ENCODE measurements at regions not wholly inside any gene's neighbourhood (a gene's known extent, or its start where the extent isn't known, plus 50 kb on each side); places are given as distances from the start of the nearest gene placed in this dataset.

DNA sequence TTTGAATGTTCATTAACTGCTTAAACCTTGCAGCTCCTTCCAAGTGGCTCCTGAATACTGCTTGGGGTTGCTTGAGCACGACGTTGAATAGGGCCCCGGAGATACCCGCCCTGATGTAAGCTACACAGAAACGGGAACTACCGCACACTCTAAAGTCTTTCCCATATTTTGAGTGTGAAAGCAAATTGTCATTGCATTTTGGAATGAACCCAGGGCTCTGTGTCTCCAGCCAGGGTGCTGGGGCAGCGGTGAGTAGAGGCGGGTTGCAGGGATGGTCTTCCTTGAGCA is 59.4 kb upstream of the HELT start (continued):
- TF ChIP-seq, protein P1, sequence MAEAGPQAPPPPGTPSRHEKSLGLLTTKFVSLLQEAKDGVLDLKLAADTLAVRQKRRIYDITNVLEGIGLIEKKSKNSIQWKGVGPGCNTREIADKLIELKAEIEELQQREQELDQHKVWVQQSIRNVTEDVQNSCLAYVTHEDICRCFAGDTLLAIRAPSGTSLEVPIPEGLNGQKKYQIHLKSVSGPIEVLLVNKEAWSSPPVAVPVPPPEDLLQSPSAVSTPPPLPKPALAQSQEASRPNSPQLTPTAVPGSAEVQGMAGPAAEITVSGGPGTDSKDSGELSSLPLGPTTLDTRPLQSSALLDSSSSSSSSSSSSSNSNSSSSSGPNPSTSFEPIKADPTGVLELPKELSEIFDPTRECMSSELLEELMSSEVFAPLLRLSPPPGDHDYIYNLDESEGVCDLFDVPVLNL (IDR thresholded peaks at IDR 0.05; ENCODE audit: low read depth, low read length), result no peak
- TF ChIP-seq ATF7 (IDR thresholded peaks at IDR 0.05; ENCODE audit: low read depth), result no peak
- TF ChIP-seq, protein P2, sequence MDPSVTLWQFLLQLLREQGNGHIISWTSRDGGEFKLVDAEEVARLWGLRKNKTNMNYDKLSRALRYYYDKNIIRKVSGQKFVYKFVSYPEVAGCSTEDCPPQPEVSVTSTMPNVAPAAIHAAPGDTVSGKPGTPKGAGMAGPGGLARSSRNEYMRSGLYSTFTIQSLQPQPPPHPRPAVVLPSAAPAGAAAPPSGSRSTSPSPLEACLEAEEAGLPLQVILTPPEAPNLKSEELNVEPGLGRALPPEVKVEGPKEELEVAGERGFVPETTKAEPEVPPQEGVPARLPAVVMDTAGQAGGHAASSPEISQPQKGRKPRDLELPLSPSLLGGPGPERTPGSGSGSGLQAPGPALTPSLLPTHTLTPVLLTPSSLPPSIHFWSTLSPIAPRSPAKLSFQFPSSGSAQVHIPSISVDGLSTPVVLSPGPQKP (IDR thresholded peaks at IDR 0.05; ENCODE audit: low read depth, low read length), result no peak
- TF ChIP-seq SRF (IDR thresholded peaks at IDR 0.05; ENCODE audit: low read depth in 2 of 2, low read length in 2 of 2), result no peak
- TF ChIP-seq, protein P3, sequence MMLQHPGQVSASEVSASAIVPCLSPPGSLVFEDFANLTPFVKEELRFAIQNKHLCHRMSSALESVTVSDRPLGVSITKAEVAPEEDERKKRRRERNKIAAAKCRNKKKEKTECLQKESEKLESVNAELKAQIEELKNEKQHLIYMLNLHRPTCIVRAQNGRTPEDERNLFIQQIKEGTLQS (IDR thresholded peaks at IDR 0.05; ENCODE audit: borderline replicate concordance, extremely low read depth, low read depth, low read length), result no peak
- no peak for TF ChIP-seq CBFB (IDR thresholded peaks at IDR 0.05; ENCODE audit: low read depth)
- TF ChIP-seq TCF7 (IDR thresholded peaks at IDR 0.05; ENCODE audit: borderline replicate concordance), result no peak
- TF ChIP-seq, protein P4, sequence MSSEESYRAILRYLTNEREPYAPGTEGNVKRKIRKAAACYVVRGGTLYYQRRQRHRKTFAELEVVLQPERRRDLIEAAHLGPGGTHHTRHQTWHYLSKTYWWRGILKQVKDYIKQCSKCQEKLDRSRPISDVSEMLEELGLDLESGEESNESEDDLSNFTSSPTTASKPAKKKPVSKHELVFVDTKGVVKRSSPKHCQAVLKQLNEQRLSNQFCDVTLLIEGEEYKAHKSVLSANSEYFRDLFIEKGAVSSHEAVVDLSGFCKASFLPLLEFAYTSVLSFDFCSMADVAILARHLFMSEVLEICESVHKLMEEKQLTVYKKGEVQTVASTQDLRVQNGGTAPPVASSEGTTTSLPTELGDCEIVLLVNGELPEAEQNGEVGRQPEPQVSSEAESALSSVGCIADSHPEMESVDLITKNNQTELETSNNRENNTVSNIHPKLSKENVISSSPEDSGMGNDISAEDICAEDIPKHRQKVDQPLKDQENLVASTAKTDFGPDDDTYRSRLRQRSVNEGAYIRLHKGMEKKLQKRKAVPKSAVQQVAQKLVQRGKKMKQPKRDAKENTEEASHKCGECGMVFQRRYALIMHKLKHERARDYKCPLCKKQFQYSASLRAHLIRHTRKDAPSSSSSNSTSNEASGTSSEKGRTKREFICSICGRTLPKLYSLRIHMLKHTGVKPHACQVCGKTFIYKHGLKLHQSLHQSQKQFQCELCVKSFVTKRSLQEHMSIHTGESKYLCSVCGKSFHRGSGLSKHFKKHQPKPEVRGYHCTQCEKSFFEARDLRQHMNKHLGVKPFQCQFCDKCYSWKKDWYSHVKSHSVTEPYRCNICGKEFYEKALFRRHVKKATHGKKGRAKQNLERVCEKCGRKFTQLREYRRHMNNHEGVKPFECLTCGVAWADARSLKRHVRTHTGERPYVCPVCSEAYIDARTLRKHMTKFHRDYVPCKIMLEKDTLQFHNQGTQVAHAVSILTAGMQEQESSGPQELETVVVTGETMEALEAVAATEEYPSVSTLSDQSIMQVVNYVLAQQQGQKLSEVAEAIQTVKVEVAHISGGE (CRISPR knock-in tag; IDR thresholded peaks at IDR 0.05), result no peak
- TF ChIP-seq, protein P5, sequence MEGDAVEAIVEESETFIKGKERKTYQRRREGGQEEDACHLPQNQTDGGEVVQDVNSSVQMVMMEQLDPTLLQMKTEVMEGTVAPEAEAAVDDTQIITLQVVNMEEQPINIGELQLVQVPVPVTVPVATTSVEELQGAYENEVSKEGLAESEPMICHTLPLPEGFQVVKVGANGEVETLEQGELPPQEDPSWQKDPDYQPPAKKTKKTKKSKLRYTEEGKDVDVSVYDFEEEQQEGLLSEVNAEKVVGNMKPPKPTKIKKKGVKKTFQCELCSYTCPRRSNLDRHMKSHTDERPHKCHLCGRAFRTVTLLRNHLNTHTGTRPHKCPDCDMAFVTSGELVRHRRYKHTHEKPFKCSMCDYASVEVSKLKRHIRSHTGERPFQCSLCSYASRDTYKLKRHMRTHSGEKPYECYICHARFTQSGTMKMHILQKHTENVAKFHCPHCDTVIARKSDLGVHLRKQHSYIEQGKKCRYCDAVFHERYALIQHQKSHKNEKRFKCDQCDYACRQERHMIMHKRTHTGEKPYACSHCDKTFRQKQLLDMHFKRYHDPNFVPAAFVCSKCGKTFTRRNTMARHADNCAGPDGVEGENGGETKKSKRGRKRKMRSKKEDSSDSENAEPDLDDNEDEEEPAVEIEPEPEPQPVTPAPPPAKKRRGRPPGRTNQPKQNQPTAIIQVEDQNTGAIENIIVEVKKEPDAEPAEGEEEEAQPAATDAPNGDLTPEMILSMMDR (IDR thresholded peaks at IDR 0.05 in 2 of 3, conservative IDR thresholded peaks at IDR 0.05 in 1 of 3; ENCODE audit: control insufficient read depth in 2 of 3, extremely low read depth in 1 of 3, insufficient read depth in 1 of 3, low read depth in 3 of 3, low read length in 3 of 3), result no peak
- no peak for TF ChIP-seq HDGF (IDR thresholded peaks at IDR 0.05)
